ENCODE measurements at regions not wholly inside any gene's neighbourhood (a gene's known extent, or its start where the extent isn't known, plus 50 kb on each side); places are given as distances from the start of the nearest gene placed in this dataset.

DNA sequence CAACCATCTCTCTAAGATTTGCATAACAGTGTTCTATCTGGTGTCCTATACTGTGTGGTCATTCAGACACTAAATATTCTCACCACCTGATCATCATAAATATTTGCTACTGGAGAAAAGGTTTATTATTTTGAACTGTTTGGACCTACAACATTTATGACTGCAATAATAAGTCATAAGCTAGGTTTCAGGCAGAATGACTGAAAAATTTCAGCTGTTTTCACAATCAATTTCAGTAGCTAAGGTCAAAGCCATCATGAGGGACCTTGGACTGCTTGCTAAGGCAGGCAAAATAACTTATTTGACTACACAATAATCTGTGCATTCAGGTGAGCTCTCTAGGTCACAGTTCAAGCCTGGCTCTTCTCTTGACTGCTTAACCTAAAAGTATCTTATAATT is 425.5 kb upstream of the CDH2 start (continued):
- TF ChIP-seq, protein P1, sequence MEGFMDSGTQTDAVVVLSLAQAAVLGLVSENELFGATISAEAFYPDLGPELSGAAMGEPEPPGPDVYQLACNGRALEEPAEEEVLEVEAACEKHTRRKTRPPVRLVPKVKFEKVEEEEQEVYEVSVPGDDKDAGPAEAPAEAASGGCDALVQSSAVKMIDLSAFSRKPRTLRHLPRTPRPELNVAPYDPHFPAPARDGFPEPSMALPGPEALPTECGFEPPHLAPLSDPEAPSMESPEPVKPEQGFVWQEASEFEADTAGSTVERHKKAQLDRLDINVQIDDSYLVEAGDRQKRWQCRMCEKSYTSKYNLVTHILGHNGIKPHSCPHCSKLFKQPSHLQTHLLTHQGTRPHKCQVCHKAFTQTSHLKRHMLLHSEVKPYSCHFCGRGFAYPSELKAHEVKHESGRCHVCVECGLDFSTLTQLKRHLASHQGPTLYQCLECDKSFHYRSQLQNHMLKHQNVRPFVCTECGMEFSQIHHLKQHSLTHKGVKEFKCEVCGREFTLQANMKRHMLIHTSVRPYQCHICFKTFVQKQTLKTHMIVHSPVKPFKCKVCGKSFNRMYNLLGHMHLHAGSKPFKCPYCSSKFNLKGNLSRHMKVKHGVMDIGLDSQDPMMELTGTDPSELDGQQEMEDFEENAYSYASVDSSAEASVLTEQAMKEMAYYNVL (CRISPR knock-in tag; IDR thresholded peaks at IDR 0.05; ENCODE audit: borderline replicate concordance), result no peak
- TF ChIP-seq ZNF644 (CRISPR knock-in tag; IDR thresholded peaks at IDR 0.05; ENCODE audit: low read depth), result no peak
- TF ChIP-seq, protein P2, sequence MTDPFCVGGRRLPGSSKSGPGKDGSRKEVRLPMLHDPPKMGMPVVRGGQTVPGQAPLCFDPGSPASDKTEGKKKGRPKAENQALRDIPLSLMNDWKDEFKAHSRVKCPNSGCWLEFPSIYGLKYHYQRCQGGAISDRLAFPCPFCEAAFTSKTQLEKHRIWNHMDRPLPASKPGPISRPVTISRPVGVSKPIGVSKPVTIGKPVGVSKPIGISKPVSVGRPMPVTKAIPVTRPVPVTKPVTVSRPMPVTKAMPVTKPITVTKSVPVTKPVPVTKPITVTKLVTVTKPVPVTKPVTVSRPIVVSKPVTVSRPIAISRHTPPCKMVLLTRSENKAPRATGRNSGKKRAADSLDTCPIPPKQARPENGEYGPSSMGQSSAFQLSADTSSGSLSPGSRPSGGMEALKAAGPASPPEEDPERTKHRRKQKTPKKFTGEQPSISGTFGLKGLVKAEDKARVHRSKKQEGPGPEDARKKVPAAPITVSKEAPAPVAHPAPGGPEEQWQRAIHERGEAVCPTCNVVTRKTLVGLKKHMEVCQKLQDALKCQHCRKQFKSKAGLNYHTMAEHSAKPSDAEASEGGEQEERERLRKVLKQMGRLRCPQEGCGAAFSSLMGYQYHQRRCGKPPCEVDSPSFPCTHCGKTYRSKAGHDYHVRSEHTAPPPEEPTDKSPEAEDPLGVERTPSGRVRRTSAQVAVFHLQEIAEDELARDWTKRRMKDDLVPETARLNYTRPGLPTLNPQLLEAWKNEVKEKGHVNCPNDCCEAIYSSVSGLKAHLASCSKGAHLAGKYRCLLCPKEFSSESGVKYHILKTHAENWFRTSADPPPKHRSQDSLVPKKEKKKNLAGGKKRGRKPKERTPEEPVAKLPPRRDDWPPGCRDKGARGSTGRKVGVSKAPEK (CRISPR knock-in tag; IDR thresholded peaks at IDR 0.05; ENCODE audit: borderline replicate concordance), result no peak
- TF ChIP-seq, protein P3, sequence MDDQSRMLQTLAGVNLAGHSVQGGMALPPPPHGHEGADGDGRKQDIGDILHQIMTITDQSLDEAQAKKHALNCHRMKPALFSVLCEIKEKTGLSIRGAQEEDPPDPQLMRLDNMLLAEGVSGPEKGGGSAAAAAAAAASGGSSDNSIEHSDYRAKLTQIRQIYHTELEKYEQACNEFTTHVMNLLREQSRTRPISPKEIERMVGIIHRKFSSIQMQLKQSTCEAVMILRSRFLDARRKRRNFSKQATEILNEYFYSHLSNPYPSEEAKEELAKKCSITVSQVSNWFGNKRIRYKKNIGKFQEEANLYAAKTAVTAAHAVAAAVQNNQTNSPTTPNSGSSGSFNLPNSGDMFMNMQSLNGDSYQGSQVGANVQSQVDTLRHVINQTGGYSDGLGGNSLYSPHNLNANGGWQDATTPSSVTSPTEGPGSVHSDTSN (CRISPR knock-in tag; IDR thresholded peaks at IDR 0.05; ENCODE audit: borderline replicate concordance), result no peak
- TF ChIP-seq ZNF296 (CRISPR knock-in tag; conservative IDR thresholded peaks at IDR 0.05), result no peak
- TF ChIP-seq, protein P4, sequence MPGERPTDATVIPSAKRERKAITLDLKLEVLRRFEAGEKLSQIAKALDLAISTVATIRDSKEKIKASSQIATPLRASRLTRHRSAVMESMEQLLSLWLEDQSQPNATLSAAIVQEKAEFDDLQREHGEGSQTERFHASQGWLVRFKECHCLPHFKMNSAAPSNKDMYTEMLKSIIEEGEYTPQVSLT (CRISPR knock-in tag; IDR thresholded peaks at IDR 0.05; ENCODE audit: borderline replicate concordance, low read depth), result no peak
- no peak for TF ChIP-seq MED8 (CRISPR knock-in tag; IDR thresholded peaks at IDR 0.05; ENCODE audit: insufficient replicate concordance)
